NOMO-1 (cell line): ENCODE measurements at regions not wholly inside any gene's neighbourhood (a gene's known extent, or its start where the extent isn't known, plus 50 kb on each side); places are given as distances from the start of the nearest gene placed in this dataset.

ENCODE experiments used
- DNase-seq, 2 experiments: peaks; one replicate each; lab custom pipeline; 2025; ENCODE audit not compliant: unreplicated experiment in 2 of 2; lab: John Stamatoyannopoulos, UW

DNA sequence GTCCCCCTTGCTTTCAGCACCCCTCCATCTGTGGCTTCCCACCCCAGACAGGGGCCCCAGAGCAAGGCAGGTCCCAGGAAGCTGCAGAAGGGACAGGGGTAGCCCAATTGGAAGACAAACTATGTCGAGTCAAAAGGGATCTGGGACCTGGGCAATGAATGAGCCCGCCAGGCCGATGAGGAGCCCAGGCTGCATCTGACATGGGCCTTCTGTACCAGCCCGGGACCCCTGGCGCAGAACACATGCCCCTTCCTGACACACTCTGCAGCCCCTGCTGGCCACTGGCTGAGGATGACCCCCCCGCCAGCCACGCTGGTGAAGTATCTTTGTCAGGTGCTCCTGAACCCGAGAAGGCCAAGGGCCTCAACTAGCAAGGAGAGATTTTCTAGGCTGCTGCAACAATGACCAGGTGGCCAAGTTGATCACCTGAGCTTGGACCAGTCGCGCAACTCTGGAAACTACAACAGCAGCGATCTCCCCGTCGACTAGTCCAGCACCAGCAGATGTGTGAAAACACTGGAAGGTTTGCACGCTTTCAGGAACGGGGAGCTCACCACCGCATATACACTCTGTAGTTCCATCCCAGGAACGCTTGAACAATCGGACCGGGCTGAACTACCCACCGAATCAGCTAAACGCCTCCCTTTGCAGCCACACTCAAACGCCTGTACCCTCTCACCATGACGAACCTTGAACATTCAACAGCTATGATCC is 119.0 kb downstream of the NCOR2 start:
- DNase-seq, result no peak

DNA sequence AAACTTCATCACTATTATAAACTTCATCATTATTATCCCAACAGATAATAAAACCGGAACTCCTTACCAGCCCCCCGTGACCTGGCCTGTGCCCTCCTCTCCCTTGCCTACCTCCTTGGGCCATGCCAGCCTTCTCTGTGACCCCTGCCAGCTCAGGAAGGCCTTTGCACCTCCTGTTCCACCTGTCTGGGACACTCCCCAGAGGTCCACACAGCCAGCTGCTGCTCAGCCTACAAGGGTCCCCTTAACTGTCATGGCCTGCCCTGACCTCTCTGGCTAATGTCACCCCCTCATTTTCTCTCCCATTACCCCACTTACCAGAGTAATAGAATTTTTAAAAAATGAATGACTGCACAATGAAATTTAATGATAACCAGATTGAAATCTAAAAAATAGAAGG is 121.0 kb downstream of the NCOR2 start:
- DNase-seq, result no peak

DNA sequence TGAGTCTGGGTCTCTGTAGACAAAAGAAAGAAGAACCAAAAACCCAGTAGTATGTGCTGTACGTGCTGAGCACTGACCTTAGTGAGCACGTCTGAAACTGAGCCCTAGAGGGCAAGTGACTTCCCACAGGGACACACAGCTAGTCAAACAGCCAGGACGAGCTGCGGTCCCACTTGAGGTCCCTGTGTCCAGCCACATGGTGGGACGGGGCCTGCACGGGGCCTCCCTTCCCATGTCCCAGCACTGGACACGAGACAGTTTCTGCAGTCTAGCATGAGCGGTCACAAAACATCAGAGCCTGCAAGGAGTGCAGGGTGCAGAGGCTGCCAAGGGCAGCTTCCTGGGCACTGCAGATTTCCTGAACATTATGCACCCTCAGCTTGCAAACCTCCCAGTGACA is 121.6 kb downstream of the NCOR2 start:
- DNase-seq, result no peak

DNA sequence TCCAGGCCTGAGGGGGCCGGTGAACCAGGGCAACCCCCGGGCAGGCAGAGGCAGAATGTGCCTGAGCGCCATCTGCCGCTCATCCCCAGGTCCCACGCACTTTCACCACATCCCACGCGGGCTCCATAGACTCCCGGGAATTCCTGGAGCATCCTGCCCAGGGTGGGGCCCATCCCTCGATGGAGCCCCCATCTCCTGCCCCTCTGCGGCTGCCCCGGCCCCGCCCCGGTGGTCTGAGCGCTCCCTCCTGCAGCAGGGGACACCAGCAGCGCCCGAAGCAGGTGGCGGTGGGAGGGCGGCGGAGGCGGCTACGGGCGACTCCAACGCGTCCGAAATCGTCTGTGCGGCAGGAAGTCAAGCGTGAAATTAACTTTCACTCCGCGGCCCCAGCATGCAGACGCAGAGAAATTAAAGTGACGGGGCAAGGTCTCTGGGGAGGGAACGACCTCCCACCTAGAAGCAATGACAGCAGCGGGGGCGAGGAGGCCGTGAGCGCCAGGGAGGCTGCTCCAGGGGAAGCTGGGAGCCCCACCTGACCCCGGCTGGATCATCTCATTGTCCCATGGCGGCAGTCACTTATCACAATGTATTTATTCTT is 122.2 kb downstream of the NCOR2 start:
- DNase-seq, result no peak

DNA sequence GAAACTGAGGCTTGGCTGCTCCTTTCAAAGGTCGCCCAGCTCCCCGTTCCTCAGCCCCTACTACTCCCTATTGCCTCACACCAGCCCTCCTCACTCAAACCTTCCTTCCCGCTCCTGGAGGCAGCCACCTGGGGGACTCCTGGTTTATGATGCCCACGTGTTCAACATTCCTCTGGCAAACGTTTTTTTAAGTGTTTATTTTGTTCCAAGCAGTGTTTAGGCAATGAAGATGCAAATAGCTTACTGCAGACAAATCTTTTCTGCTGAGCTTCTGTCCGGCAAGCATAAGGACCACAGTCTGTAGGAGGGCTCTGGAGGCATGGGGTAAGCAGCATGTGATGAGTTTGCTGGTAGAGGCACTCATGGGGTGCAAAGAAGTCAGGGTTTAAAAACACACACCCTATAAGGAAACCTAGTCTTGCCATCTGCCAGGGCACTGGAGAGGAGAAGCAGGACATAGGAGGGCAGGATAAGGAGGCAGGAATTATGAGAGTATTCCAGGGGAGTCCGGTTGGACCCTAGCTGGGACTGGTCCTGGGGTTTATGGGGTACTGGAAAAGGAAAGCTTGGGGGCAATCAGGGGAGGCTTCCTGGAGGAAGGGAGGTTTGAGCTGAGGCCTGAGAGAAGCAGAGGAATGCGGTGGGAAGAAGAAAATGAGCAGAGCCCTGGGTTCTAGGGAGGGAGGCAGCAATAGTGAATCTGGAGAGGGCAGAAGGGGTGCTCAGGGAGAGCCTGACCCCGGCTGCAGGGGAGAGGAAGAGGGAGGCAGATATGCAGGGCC is 123.3 kb downstream of the NCOR2 start:
- no peak for DNase-seq

- DNase-seq, result no peak
These were observed 124.5 kb downstream of the NCOR2 start for GRCh38 chr12:124442772-124443445.

DNA sequence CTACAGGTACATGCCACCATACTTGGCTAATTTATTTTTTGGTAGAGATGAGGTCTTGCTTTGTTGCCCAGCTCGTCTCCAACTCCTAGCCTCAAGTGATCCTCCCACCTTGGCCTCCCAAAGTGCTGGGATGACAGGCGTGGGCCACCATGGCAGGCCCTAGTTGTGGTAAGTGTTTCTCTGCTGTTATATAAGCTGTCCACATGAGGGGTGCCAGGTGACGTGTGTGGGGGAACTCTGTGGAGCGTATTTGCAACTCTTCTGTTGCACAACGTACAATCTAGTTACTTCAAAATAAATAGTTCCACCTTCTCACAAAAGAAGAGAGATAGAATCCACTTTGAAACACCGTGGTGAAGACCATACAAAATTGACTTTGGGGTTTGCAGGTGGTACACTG is 125.1 kb downstream of the NCOR2 start:
- no peak for DNase-seq

DNA sequence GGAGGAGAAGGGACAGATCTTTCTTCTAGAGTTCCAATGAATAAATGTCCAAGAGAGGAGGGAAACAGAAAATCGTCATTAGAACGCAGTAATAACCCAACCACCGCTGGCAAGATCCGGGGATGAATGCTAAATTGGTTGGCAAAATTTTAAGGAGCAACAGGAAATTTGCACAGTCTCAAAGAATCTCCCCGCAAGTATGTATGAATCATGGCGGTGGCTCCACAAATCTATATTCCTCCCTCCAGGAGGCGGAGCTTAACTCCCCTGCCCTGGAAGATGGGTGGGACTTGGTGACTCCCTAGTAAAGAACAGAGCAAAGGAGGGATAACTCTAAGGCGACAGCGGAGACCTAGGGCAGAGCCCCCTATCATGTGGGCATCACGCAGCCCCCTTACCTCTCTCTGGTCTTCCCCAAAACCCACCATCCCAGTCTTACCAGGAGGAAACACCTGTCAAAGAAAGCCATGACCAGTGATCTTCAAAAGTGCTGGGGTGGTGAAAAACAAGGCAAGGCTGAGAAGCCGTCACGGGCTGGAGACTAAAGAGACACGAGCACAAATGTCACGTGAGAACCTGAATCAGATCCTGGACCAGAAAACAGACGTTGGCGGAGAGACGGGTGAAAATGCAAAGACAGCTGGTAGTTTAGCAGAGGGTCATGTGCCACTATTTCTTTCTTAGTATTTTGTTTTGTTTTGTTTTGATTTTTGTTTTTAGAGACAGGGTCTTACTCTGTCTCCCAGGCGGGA is 125.8 kb downstream of the NCOR2 start:
- DNase-seq, result no peak

DNA sequence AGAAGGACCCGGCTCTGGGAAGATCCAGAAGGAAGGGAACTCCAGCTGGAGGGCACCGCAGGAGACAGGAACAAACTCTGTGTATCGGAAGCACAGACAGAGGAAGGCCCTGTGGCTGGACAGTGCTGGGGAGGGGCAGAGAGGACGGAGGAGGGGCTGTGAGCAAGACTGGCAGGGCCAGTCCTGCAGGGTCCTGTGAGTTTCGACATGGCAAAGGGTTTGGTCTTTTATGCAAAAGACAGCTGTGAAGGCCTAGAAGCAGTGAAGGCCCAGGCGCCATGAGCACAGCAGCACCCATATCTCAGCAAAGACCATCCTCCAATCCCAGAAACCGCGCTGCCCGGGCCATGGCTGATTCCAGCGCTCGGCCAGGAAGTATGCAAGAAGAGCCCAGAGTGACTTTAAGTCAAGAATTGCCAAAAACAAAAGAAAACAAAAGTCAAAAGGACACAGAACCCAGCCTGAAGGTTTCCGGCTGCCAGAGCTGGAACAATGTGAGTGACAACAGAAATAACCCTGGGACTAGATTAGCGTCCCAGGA is 126.5 kb downstream of the NCOR2 start:
- no peak for DNase-seq

DNA sequence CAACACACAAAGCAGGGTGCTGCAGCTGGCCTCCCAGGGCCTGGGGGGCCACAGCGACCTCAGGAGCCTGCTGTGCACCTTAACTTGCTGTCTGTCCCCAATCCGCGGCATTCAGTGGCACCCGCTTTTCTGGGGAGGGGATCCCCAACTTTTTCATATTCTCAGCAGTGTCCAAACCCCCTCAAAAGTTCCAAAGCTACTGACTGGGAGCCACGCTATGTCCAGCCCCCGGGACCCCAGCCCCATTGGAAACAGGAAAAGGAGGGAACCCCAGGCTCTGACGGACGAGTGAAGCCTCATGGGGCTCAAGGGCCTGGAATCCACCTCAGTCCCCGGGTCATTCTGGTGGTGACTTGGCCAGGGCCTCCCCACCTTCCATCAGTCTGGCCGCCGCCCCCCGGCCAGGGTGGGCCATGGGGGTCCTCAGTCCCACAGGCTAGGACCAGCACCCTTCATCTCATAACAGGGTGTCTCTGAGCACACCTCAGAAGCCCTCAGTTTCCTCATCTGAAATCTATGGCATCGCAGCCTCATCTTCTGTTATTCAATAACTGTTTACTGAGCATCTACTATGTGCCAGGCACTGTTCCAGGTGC is 127.3 kb downstream of the NCOR2 start:
- no peak for DNase-seq

GRCh38 chr12:124438437-124439056 is 128.9 kb downstream of the NCOR2 start:
- DNase-seq, result no peak

DNA sequence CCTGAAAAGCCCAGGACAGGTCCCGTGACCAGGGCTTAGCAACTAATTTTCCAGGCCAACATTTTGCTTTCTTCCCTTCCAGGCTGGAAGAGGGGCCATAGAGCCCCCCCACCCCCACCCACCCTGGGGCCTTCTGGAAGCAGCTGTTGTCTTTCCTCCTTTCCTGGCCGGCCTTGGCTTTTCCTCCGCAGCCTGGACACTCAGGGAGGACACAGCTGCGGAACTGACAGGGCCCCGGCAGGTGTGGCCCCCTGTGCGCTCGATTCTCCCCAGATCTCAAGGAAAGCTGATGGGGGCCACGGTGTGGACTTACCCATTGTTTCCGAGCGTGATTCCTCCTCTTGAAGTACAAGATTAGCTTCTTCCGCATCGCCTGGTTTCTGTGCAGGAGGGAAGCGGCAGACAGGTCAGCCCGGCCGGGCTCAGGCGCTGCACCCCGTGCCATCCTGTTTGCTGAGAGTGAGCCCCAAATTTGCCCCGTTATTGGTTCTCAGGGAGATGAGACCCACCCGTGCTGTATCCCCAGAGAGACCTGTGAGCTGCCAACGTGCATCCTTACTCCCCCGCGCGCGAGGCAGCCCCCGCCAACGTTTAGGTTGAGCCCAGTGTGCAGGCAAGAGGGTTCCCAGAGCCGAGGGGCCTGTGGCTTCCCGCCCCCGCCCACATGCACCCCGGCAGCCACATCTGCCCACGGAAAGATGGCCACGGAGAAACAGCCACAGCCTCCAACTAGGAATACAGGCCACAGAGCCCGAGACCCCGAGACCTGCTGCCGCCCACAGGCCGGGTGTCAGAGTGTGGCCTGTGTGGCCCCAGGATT is 129.6 kb downstream of the NCOR2 start:
- no peak for DNase-seq

DNA sequence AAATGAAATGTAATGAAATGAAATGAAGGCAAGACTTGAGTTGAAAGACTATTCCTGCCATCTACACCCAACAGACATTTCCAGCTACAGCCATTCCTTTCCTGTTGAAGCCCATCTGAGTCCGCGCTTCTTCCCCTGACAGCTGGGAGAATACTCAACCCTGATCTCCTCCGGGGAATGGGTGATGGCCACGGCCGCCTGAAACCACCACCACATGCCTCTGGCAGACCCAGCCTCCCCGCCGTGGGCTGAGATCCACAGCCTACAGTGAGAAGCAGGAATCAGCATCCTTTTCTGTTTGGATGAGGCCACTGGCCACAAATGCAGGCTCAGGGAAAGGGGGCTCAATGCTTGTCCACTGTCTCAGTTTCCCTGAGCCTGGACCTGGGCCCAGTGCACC is 130.3 kb downstream of the NCOR2 start:
- no peak for DNase-seq

- no peak for DNase-seq
These were observed 131.0 kb downstream of the NCOR2 start for GRCh38 chr12:124436366-124436765.

DNA sequence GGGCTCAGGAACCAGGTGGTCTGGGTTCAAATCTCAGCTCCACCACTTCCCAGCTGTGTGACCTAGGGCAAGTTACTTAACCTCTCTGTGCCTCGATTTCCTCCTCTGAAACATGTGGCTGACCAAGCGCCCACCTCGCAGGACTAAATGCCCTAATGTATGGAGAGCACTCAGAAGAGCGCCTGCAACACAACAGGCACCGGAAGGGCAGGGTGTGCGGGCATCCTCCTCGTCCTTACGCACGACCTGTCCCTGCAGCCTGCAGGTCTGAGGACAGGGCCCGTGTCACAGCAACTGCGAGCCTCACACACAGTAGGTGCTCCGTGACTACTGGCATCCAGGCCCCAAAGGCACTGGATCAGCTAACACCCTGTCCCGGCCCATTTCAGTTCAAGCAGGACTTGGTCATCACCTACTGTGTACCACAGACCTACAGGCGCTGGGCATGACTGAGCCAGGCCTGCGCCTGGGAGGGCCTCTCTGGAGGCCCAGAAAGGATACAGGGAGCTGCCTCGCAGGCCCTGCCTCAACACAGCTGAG is 131.5 kb downstream of the NCOR2 start:
- no peak for DNase-seq

DNA sequence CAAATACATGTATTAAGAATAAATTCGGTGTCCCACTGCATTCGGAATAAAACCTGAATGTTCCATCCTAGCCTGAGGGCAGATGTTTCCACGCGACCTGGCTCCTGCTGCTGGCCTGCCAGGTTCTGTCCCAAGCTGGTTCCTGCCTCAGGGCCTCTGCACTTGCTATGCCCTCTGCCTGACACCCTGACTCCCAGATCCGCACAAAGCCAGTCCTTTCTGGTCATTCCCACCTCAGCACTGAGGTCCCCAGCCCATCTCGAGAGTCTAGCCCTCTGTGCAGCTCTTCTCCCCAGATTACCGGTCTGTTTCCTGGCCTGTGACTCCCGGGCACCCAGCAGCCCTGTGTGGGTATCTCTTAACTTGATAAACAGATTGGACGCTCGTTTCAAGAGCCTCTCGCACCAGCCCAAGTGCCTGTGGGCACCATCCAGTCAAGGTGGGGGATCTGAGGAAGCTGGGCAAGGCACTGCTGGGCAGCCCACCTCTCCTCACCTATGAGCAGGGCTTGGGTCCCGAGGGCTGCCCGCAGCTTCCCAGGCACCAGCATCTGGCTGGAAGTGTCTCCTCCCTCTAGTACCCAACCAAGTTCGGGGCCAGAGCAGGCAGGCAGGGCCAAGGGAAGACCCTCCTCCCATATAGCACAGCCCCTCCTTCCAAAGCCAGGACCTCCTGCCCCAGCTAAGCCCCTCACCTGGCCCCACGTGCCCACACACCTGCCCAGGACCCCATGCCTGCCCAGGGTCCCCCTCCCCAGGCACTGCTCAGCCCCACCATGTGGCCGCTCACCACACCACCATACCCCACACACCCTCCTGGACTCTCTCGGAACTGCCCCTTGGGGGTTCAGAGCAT is 132.2 kb downstream of the NCOR2 start:
- no peak for DNase-seq

- no peak for DNase-seq
These were observed 133.1 kb downstream of the NCOR2 start for GRCh38 chr12:124434354-124434753.

DNA sequence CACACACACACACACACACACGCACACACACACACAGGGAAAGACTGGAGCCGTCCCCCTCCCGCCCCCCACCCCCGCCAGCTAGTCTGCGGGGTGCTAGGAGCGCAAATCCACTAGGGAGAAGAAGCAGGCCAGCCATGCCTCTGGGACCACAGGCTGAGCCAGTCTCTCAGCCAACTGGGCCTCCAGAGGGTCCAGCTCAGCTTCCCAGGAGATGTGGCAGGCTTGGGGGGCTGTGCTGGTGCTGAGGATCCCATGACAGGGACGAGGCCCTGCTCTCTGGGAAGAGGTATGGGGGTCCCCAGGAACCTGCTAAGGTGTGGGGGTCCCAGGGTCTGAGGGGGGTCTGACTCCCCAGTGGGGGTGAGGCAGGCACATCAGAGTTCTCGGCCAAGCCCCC is 133.5 kb downstream of the NCOR2 start:
- no peak for DNase-seq
